ENCODE measurements at regions not wholly inside any gene's neighbourhood (a gene's known extent, or its start where the extent isn't known, plus 50 kb on each side); places are given as distances from the start of the nearest gene placed in this dataset.

DNA sequence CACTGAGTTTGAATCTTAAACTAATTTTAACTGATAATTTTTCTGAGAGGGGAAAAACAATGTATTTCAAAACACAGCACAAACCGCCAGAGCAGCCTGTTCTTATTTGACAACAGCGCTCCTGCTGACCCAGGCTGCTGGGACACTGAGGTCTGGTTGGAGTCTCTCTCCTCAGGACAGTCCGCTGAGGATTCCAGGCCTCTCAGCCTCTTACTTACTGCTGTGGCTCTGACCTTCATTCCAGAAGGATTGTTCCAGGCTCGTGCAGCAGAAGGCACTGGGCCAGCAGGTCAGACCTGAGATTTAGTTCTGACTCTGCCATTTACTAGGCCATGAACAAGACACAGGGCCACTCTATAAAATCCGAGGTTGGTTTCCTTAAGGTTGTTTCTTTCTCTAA, 393.6 kb downstream of the TDRD3 start:
- ATAC-seq (no peak), DNase-seq (no peak)
- CTCF ChIA-PET = no interaction called here
- Mint-ChIP-seq H3K36me3 (ENCODE audit: low read depth) (no peaks in the 10 kb centered on the region), H3K4me1 (ENCODE audit: low read depth) (no peaks in the 10 kb centered on the region), H3K27me3 (no peaks in the 10 kb centered on the region), H3K4me3 (no peak overlapping the region), H3K27ac (no peak overlapping the region), H3K9me3 (peaks cover 2% of the 10 kb centered on the region)
- POLR2A ChIA-PET = no interaction called here
- intact Hi-C loops (cut with micrococcal nuclease) = no loop called here
- no peak for TF ChIP-seq CTCF (IDR thresholded peaks at IDR 0.05)

DNA sequence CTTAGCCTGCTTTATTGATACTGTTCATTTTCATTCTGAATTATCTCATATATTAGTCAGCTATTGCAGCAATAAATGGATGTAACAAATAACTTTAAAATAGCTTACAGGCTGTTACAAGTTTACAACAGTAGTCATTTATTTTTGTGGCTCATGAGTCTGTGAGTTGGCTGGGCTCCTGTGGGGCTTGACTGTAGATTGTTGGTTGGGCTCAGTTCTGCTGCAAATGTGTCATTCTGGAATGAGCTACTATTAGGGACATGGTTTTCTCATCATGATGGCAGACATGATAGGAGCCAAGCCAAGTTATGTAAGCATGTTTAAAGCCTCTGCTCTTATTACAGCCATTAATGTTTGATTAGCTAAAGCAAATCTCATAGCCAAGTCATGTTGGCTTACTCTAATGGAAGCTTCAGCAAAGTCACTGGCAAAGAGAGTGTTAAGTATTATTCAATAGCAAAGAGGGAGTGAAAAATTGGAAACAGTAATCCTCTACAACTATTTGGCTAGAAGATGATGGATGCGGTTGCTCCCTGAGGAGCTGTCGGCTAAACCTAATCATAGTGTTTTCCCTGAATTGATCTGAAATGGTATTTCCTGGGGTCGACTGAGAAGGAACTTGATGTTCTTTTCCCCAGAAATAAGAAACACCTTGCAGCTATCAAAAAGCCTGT, 391.3 kb downstream of the TDRD3 start:
- intact Hi-C loops (cut with micrococcal nuclease) = no loop called here
- CTCF ChIA-PET = no interaction called here
- Mint-ChIP-seq H3K4me3 (no peak overlapping the region), H3K4me1 (ENCODE audit: low read depth) (no peaks in the 10 kb centered on the region), H3K36me3 (ENCODE audit: low read depth) (no peaks in the 10 kb centered on the region), H3K27ac (no peak overlapping the region), H3K27me3 (no peaks in the 10 kb centered on the region), H3K9me3 (peaks cover 2% of the 10 kb centered on the region)
- POLR2A ChIA-PET = no interaction called here
- TF ChIP-seq CTCF (IDR thresholded peaks at IDR 0.05) = no peak
- DNase-seq (no peak), ATAC-seq (no peak)

- no peak for DNase-seq
- Mint-ChIP-seq H3K4me1 (ENCODE audit: low read depth) (no peaks in the 10 kb centered on the region), H3K27ac (no peak overlapping the region), H3K9me3 (peaks cover 4% of the 10 kb centered on the region), H3K36me3 (ENCODE audit: low read depth) (no peaks in the 10 kb centered on the region), H3K4me3 (no peak overlapping the region), H3K27me3 (no peaks in the 10 kb centered on the region)
- ChIA-PET CTCF (no interaction called here), POLR2A (interaction anchor here (1.2 kb wide), 1 partner anchor 27 kb away, joined by 3 read pairs; no protein-coding TSS in a partner anchor)
- TF ChIP-seq CTCF (IDR thresholded peaks at IDR 0.05) = no peak
- ATAC-seq = no peak
- intact Hi-C loops (cut with micrococcal nuclease) = no loop called here
Observed at GRCh38 chr13:60787083-60787482, 390.1 kb downstream of the TDRD3 start.

- H3K9me3 Mint-ChIP-seq = peaks cover 6% of the 10 kb centered on the region
- no peak for TF ChIP-seq CTCF (IDR thresholded peaks at IDR 0.05)
- no peak for ATAC-seq
Observed at GRCh38 chr13:60772726-60773125, 375.7 kb downstream of the TDRD3 start.

DNA sequence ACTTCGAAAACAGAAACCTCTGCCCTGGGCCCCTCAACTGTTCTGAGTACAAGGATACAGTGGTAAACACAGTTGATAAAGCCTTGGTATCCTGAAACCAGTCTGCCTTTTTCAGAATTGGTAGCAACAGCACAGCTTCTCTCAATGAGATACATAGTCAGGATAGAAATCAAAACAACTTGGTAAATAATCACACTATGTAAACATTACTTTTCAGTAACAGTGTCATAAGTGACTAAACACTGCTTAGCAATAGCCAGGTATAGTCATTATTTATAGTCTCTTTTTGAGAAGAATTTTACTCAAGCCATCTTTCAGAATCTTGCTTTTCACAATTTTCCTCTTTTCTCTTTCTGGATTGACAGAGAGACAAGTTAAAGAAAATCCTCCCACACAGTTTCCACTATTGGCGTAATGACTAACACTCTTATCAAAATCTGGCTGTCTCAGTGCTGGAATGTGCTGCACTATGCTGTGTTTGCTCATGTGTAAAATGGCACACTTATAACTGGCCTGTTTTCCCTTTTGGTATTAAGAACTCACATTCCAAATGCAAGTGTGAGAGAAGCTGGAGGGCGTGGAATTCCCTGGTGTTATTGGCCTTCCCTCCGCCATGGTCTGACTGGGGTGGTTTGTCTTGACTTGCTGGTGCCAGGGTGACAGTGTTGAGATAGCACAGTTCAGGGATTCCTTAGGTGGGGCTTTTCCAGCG, 368.8 kb downstream of the TDRD3 start:
- ChIA-PET POLR2A (no interaction called here), CTCF (no interaction called here)
- Mint-ChIP-seq H3K27me3 (no peaks in the 10 kb centered on the region), H3K4me3 (no peak overlapping the region), H3K4me1 (ENCODE audit: low read depth) (no peaks in the 10 kb centered on the region), H3K27ac (no peak overlapping the region), H3K36me3 (ENCODE audit: low read depth) (no peaks in the 10 kb centered on the region), H3K9me3 (peaks cover 10% of the 10 kb centered on the region)
- ATAC-seq (no peak), DNase-seq (no peak)
- intact Hi-C loops (cut with micrococcal nuclease) = no loop called here
- TF ChIP-seq CTCF (IDR thresholded peaks at IDR 0.05) = no peak

More at GRCh38 chr13:60772726-60773125, 375.7 kb downstream of the TDRD3 start:
- Mint-ChIP-seq H3K4me3 (no peak overlapping the region), H3K27ac (no peak overlapping the region), H3K36me3 (ENCODE audit: low read depth) (no peaks in the 10 kb centered on the region), H3K27me3 (no peaks in the 10 kb centered on the region), H3K4me1 (ENCODE audit: low read depth) (no peaks in the 10 kb centered on the region)
- intact Hi-C loops (cut with micrococcal nuclease) = no loop called here
- DNase-seq = no peak
- POLR2A ChIA-PET = no interaction called here
- CTCF ChIA-PET = no interaction called here
